ENCODE measurements at regions not wholly inside any gene's neighbourhood (a gene's known extent, or its start where the extent isn't known, plus 50 kb on each side); places are given as distances from the start of the nearest gene placed in this dataset.

DNA sequence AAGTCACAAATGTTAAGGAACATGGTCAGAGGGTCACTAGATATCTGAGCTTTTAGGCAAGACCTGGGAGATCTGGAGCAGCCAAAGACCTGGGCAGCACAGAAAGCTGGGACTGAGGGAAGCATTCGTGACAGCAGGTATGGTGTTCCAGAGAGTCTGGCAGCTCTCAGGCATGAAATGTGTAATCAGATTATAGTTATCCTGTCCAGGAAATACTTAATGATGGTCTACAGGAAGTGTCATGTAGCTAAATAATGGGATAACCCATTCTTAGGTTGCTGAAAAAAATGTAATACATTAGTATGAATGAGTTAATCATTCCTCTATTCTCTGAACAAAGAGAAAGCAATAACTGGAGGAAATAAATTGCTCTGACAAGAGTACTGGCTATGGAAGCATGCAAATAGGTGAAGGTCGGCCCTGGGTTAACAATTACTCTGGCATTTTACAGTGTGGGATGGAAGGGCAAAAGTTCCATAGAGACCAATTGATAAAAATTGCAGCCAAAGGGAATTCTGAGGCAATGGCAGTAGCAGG lies 740.5 kb downstream of the CBLN4 start:
- TF ChIP-seq, protein P1, sequence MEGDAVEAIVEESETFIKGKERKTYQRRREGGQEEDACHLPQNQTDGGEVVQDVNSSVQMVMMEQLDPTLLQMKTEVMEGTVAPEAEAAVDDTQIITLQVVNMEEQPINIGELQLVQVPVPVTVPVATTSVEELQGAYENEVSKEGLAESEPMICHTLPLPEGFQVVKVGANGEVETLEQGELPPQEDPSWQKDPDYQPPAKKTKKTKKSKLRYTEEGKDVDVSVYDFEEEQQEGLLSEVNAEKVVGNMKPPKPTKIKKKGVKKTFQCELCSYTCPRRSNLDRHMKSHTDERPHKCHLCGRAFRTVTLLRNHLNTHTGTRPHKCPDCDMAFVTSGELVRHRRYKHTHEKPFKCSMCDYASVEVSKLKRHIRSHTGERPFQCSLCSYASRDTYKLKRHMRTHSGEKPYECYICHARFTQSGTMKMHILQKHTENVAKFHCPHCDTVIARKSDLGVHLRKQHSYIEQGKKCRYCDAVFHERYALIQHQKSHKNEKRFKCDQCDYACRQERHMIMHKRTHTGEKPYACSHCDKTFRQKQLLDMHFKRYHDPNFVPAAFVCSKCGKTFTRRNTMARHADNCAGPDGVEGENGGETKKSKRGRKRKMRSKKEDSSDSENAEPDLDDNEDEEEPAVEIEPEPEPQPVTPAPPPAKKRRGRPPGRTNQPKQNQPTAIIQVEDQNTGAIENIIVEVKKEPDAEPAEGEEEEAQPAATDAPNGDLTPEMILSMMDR (IDR thresholded peaks at IDR 0.05; ENCODE audit: insufficient read depth, low read length, severe bottlenecking) = no peak
- H3K4me3 ChIP-seq (ENCODE audit: low read depth, low read length) = no peak overlapping the region
- no peaks in the 10 kb centered on the region for H3K27me3 ChIP-seq (ENCODE audit: control insufficient read depth, insufficient read depth, low read length)
- FAIRE-seq = no peak
- no peaks in the 10 kb centered on the region for H3K36me3 ChIP-seq (ENCODE audit: control insufficient read depth, insufficient read depth, low read length)
- DNase-seq (ENCODE audit: low read depth) = no peak

- no peak for DNase-seq (ENCODE audit: low read depth)
- Histone ChIP-seq H3K27me3 (ENCODE audit: control insufficient read depth, insufficient read depth, low read length) (no peaks in the 10 kb centered on the region), H3K36me3 (ENCODE audit: control insufficient read depth, insufficient read depth, low read length) (no peaks in the 10 kb centered on the region), H3K4me3 (ENCODE audit: low read depth, low read length) (no peak overlapping the region)
- TF ChIP-seq, protein P1 (IDR thresholded peaks at IDR 0.05; ENCODE audit: insufficient read depth, low read length, severe bottlenecking) = no peak
- FAIRE-seq = no peak
Observed at GRCh38 chr20:55258559-55258958, 746.8 kb downstream of the CBLN4 start.

GRCh38 chr20:55255016-55255415 lies 750.3 kb downstream of the CBLN4 start:
- DNase-seq (ENCODE audit: low read depth) (no peak), FAIRE-seq (no peak)
- H3K27me3 ChIP-seq (ENCODE audit: control insufficient read depth, insufficient read depth, low read length) = no peaks in the 10 kb centered on the region
- no peaks in the 10 kb centered on the region for H3K36me3 ChIP-seq (ENCODE audit: control insufficient read depth, insufficient read depth, low read length)
- TF ChIP-seq, protein P1 (IDR thresholded peaks at IDR 0.05; ENCODE audit: insufficient read depth, low read length, severe bottlenecking) = no peak
- no peak overlapping the region for H3K4me3 ChIP-seq (ENCODE audit: low read depth, low read length)

DNA sequence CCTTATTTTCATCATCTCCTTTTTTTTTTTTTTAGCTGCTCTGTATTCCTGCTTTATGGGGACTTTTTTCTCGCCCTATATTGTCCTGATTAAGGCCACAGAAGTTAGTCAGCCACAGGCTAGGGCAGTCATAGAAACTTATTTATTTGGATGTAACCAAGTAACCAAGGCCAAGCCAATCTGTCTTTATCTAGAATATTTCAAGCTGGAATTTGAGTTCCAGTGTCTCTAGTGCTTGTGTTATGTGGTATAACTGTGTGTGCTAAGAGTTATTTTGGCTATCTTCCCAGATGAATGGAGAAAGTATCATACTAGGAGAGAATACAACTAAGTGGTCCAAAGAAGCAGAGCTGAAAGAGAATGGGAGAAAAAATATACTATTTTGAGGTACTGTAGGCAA lies 751.5 kb downstream of the CBLN4 start:
- Histone ChIP-seq H3K36me3 (ENCODE audit: control insufficient read depth, insufficient read depth, low read length) (no peaks in the 10 kb centered on the region), H3K4me3 (ENCODE audit: low read depth, low read length) (no peak overlapping the region), H3K27me3 (ENCODE audit: control insufficient read depth, insufficient read depth, low read length) (no peaks in the 10 kb centered on the region)
- TF ChIP-seq, protein P1 (IDR thresholded peaks at IDR 0.05; ENCODE audit: insufficient read depth, low read length, severe bottlenecking) = no peak
- DNase-seq (ENCODE audit: low read depth) (no peak), FAIRE-seq (no peak)

DNA sequence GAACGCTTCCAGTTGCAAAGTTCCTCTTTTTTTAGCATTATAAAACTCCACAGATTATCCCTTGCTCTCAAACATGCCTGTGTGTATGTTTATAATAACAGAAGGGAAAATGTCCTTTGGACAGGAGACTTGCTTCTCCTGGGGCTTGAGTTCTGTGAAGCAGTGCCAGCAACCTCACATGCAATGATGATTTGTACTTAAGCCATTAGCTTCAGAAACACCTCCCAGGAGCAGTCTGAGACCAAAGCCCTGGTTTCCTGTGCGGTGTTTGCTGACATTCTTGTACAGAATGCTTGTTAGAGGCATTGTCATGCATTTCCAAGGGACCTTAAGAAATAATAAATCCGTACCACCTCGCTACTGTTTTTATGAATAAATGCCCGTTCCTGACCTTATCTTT lies 752.8 kb downstream of the CBLN4 start:
- FAIRE-seq (no peak), DNase-seq (ENCODE audit: low read depth) (no peak)
- TF ChIP-seq, protein P1 (IDR thresholded peaks at IDR 0.05; ENCODE audit: insufficient read depth, low read length, severe bottlenecking) = no peak
- no peak overlapping the region for H3K4me3 ChIP-seq (ENCODE audit: low read depth, low read length)
- no peaks in the 10 kb centered on the region for H3K36me3 ChIP-seq (ENCODE audit: control insufficient read depth, insufficient read depth, low read length)
- H3K27me3 ChIP-seq (ENCODE audit: control insufficient read depth, insufficient read depth, low read length) = no peaks in the 10 kb centered on the region

GRCh38 chr20:55251170-55251569 lies 754.1 kb downstream of the CBLN4 start:
- DNase-seq (ENCODE audit: low read depth) (no peak), FAIRE-seq (no peak)
- TF ChIP-seq, protein P1 (IDR thresholded peaks at IDR 0.05; ENCODE audit: insufficient read depth, low read length, severe bottlenecking) = no peak
- Histone ChIP-seq H3K4me3 (ENCODE audit: low read depth, low read length) (no peak overlapping the region), H3K27me3 (ENCODE audit: control insufficient read depth, insufficient read depth, low read length) (no peaks in the 10 kb centered on the region), H3K36me3 (ENCODE audit: control insufficient read depth, insufficient read depth, low read length) (no peaks in the 10 kb centered on the region)

All from bronchial epithelial cell (primary cell).